H9 (cell line): ENCODE measurements at regions not wholly inside any gene's neighbourhood (a gene's known extent, or its start where the extent isn't known, plus 50 kb on each side); places are given as distances from the start of the nearest gene placed in this dataset.

Experiments used
- DNase-seq: peaks from one replicate; pipeline ENCODE4 v3.0.0-alpha.2; 2017
- H2AFZ ChIP-seq: one replicate; pipeline ENCODE4 v1.6.1; 2013; ENCODE audit warnings: mild to moderate bottlenecking, low read length, control low read depth, moderate library complexity
- H2AK5ac ChIP-seq: 2 replicates; pipeline ENCODE4 v1.6.1; 2013; ENCODE audit warnings: low read length, control low read depth, mixed read lengths; ENCODE audit not compliant: insufficient read length
- H2BK120ac ChIP-seq: one replicate; pipeline ENCODE4 v1.6.1; 2013; ENCODE audit warnings: low read depth, mild to moderate bottlenecking, low read length, control low read depth, inconsistent platforms; ENCODE audit not compliant: poor library complexity, severe bottlenecking
- H2BK12ac ChIP-seq: 2 replicates; pipeline ENCODE4 v1.6.1; 2013; ENCODE audit warnings: low read length, control low read depth, mixed read lengths, low read depth; ENCODE audit not compliant: insufficient read length
- H2BK15ac ChIP-seq: 2 replicates; pipeline ENCODE4 v1.6.1; 2013; ENCODE audit warnings: low read depth, low read length, control low read depth
- H2BK20ac ChIP-seq: one replicate; pipeline ENCODE4 v1.6.1; 2013; ENCODE audit warnings: low read depth, mild to moderate bottlenecking, low read length, control low read depth, inconsistent platforms; ENCODE audit not compliant: poor library complexity, severe bottlenecking
- H2BK5ac ChIP-seq: 2 replicates; pipeline ENCODE4 v1.6.1; 2013; ENCODE audit warnings: low read length, control low read depth, mixed read lengths; ENCODE audit not compliant: insufficient read length
- H3K14ac ChIP-seq: 2 replicates; pipeline ENCODE4 v1.6.1; 2013; ENCODE audit warnings: low read length, control low read depth; ENCODE audit not compliant: insufficient read depth
- H3K18ac ChIP-seq: 2 replicates; pipeline ENCODE4 v1.6.1; 2013; ENCODE audit warnings: low read depth, mild to moderate bottlenecking, mixed read lengths, low read length, control low read depth; ENCODE audit not compliant: insufficient read length
- H3K23ac ChIP-seq: 2 replicates; pipeline ENCODE4 v1.6.1; 2013; ENCODE audit warnings: low read length, control low read depth, mixed read lengths, low read depth; ENCODE audit not compliant: insufficient read length
- H3K23me2 ChIP-seq: 2 replicates; pipeline ENCODE4 v1.6.1; 2013; ENCODE audit warnings: low read depth, mild to moderate bottlenecking, mixed read lengths, low read length, control low read depth; ENCODE audit not compliant: insufficient read length, poor library complexity, severe bottlenecking
- H3K27ac ChIP-seq: 2 replicates; pipeline ENCODE4 v1.5.1; 2013; ENCODE audit warnings: low read length, control low read depth, mixed read lengths, low read depth; ENCODE audit not compliant: insufficient read length
- H3K27me3 ChIP-seq: 2 replicates; pipeline ENCODE4 v1.6.1; 2013; ENCODE audit warnings: low read length, control low read depth, inconsistent platforms; ENCODE audit not compliant: insufficient read depth
- H3K4ac ChIP-seq: 2 replicates; pipeline ENCODE4 v1.6.1; 2013; ENCODE audit warnings: low read depth, mild to moderate bottlenecking, control low read depth, inconsistent platforms, low read length, moderate library complexity
- H3K4me1 ChIP-seq: 2 replicates; pipeline ENCODE4 v1.6.1; 2013; ENCODE audit warnings: low read length, control low read depth, inconsistent platforms; ENCODE audit not compliant: insufficient read depth
- H3K4me2 ChIP-seq: 2 replicates; pipeline ENCODE4 v1.6.1; 2013; ENCODE audit warnings: low read length, control low read depth, mixed read lengths; ENCODE audit not compliant: insufficient read length, insufficient read depth
- H3K56ac ChIP-seq: 2 replicates; pipeline ENCODE4 v1.6.1; 2013; ENCODE audit warnings: low read depth, mild to moderate bottlenecking, mixed read lengths, low read length, control low read depth; ENCODE audit not compliant: insufficient read length
- H3K79me1 ChIP-seq: 2 replicates; pipeline ENCODE4 v1.6.1; 2013; ENCODE audit warnings: low read depth, mild to moderate bottlenecking, moderate library complexity, low read length, control low read depth, inconsistent platforms; ENCODE audit not compliant: insufficient read depth, poor library complexity, severe bottlenecking
- H3K79me2 ChIP-seq: 2 replicates; pipeline ENCODE4 v1.6.1; 2013; ENCODE audit warnings: low read length, control low read depth, inconsistent platforms; ENCODE audit not compliant: insufficient read depth
- H3K9ac ChIP-seq: 2 replicates; pipeline ENCODE4 v1.6.1; 2013; ENCODE audit warnings: low read length, control low read depth, mixed read lengths; ENCODE audit not compliant: insufficient read length; ENCODE audit errors: extremely low read depth
- H3K9me3 ChIP-seq: one replicate; pipeline ENCODE4 v1.6.1; 2013; ENCODE audit warnings: low read depth, low read length, inconsistent platforms; ENCODE audit not compliant: control insufficient read depth
- H3T11ph ChIP-seq: one replicate; pipeline ENCODE4 v1.6.1; 2013; ENCODE audit warnings: mild to moderate bottlenecking, low read length, control low read depth, inconsistent platforms
- H4K20me1 ChIP-seq: one replicate; pipeline ENCODE4 v1.6.1; 2013; ENCODE audit not compliant: control insufficient read depth, insufficient read length, insufficient read depth
- H4K5ac ChIP-seq: 2 replicates; pipeline ENCODE4 v1.6.1; 2013; ENCODE audit warnings: low read depth, mild to moderate bottlenecking, mixed read lengths, low read length, control low read depth; ENCODE audit not compliant: insufficient read length
- H4K8ac ChIP-seq: replicated peaks from 2 replicates; pipeline ENCODE4 v1.6.1; 2013; ENCODE audit warnings: low read length, control low read depth, mixed read lengths, low read depth; ENCODE audit not compliant: insufficient read length
- H4K91ac ChIP-seq: 2 replicates; pipeline ENCODE4 v1.6.1; 2013; ENCODE audit warnings: low read depth, mild to moderate bottlenecking, moderate library complexity, mixed read lengths, low read length, control low read depth; ENCODE audit not compliant: insufficient read length
- H3K27ac Mint-ChIP-seq, 3 experiments: 2 replicates in 2 of 3; 3 replicates in 1 of 3; pipeline ENCODE4 v1.8.0; 2020 to 2021; ENCODE audit warnings: mixed read lengths in 3 of 3, mild to moderate bottlenecking in 1 of 3, moderate library complexity in 1 of 3
- H3K27me3 Mint-ChIP-seq: 2 replicates; pipeline ENCODE4 v1.8.0; 2021; ENCODE audit warnings: low read depth, mild to moderate bottlenecking, moderate library complexity, mixed read lengths
- H3K36me3 Mint-ChIP-seq, 3 experiments: 2 replicates in 2 of 3; 3 replicates in 1 of 3; pipeline ENCODE4 v1.8.0; 2020 to 2021; ENCODE audit warnings: low read depth in 3 of 3, mixed read lengths in 3 of 3; ENCODE audit not compliant: insufficient read depth in 1 of 3
- H3K4me1 Mint-ChIP-seq, 2 experiments: 2 replicates each; pipeline ENCODE4 v1.8.0; 2020; ENCODE audit warnings: mixed read lengths in 2 of 2
- H3K4me3 Mint-ChIP-seq, 2 experiments: 2 replicates in 1 of 2; 3 replicates in 1 of 2; pipeline ENCODE4 v1.8.0; 2020 to 2021; ENCODE audit warnings: mild to moderate bottlenecking in 2 of 2, mixed read lengths in 2 of 2, moderate library complexity in 1 of 2
- H3K9me3 Mint-ChIP-seq, 2 experiments: 2 replicates in 1 of 2; 3 replicates in 1 of 2; pipeline ENCODE4 v1.8.0; 2020; ENCODE audit warnings: mild to moderate bottlenecking in 2 of 2, mixed read lengths in 2 of 2, moderate library complexity in 1 of 2
- WGBS: extraction: QIAGEN DNeasy Blood & Tissue Kit; methylation state at CpG from one replicate; pipeline ENCODE4 v1.1.7; 2013; ENCODE audit warnings: missing lambda C conversion rate, low lambda C conversion rate, mixed read lengths; ENCODE audit not compliant: insufficient read length; ENCODE audit errors: extremely low coverage; 5-methylcytosine and 5-hydroxymethylcytosine counted together
- TF ChIP-seq, protein P1 (sequence below): fragments of 200-600 bp; sonication (generic); conservative IDR thresholded peaks from 3 replicates; pipeline ENCODE4 v1.8.0; 2021; ENCODE audit warnings: antibody characterized with exemption, mild to moderate bottlenecking

DNA sequence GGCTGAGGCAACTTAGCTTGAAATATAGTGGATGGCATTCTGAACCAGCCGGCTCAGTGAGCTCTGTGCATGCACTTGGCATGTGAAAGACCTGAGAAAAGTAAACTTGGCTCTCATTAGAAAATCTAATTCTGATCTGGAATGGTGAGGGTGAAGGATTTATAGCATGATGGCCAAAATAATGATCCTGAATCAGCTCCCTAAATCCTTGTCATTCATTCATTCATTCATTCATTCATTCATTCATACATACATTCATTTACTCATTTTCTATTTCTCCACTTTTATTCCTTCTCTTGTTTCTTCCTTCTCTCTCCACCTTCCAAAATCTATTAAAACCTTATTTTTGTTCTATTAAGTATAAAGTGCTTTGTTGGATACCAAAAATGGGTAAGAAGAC, 681.1 kb downstream of the DHX35 start:
- H4K20me1 ChIP-seq: no peaks in the 10 kb centered on the region
- H3K9ac ChIP-seq: no peak overlapping the region
- no peak overlapping the region for H3K4me3 Mint-ChIP-seq
- H3K9me3 ChIP-seq: no peaks in the 10 kb centered on the region
- H3K18ac ChIP-seq: no peak overlapping the region
- no peaks in the 10 kb centered on the region; a peak in 1 of 5 replicates for H3K9me3 Mint-ChIP-seq
- no peak overlapping the region for H4K5ac ChIP-seq
- H2AK5ac ChIP-seq: no peak overlapping the region
- H3K36me3 Mint-ChIP-seq: no peaks in the 10 kb centered on the region
- peaks cover 4% of the 10 kb centered on the region; the same call in 1 of the 2 replicates for H3K4me1 ChIP-seq
- H3K4ac ChIP-seq: no peak overlapping the region
- peaks cover 30 to 33% of the 10 kb centered on the region in 2 experiments for H3K4me1 Mint-ChIP-seq
- H2BK20ac ChIP-seq: no peak overlapping the region
- H3K27me3 ChIP-seq: no peaks in the 10 kb centered on the region
- H3K27me3 Mint-ChIP-seq: no peaks in the 10 kb centered on the region; the same call in 1 of the 2 replicates
- no peak overlapping the region for H4K8ac ChIP-seq
- H2BK120ac ChIP-seq: no peak overlapping the region
- no peak overlapping the region for H2BK12ac ChIP-seq
- no peak for DNase-seq
- H3K23me2 ChIP-seq: no peaks in the 10 kb centered on the region
- H3K56ac ChIP-seq: no peak overlapping the region
- no peak overlapping the region for H3K14ac ChIP-seq
- no peak overlapping the region for H4K91ac ChIP-seq
- H3K23ac ChIP-seq: no peak overlapping the region
- H3K27ac ChIP-seq: no peak overlapping the region
- no peak overlapping the region for H3T11ph ChIP-seq
- H3K79me2 ChIP-seq: no peaks in the 10 kb centered on the region; the same call in 1 of the 2 replicates
- TF ChIP-seq, protein P1, sequence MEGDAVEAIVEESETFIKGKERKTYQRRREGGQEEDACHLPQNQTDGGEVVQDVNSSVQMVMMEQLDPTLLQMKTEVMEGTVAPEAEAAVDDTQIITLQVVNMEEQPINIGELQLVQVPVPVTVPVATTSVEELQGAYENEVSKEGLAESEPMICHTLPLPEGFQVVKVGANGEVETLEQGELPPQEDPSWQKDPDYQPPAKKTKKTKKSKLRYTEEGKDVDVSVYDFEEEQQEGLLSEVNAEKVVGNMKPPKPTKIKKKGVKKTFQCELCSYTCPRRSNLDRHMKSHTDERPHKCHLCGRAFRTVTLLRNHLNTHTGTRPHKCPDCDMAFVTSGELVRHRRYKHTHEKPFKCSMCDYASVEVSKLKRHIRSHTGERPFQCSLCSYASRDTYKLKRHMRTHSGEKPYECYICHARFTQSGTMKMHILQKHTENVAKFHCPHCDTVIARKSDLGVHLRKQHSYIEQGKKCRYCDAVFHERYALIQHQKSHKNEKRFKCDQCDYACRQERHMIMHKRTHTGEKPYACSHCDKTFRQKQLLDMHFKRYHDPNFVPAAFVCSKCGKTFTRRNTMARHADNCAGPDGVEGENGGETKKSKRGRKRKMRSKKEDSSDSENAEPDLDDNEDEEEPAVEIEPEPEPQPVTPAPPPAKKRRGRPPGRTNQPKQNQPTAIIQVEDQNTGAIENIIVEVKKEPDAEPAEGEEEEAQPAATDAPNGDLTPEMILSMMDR: no peak
- WGBS: no CpG with 5 or more reads among the region's 1 CpG
- H3K4me2 ChIP-seq: no peak overlapping the region
- H2BK5ac ChIP-seq: no peak overlapping the region
- no peaks in the 10 kb centered on the region for H3K79me1 ChIP-seq
- H2AFZ ChIP-seq: no peak overlapping the region
- no peak overlapping the region for H2BK15ac ChIP-seq
- H3K27ac Mint-ChIP-seq: no peak overlapping the region
